ENCODE measurements at regions not wholly inside any gene's neighbourhood (a gene's known extent, or its start where the extent isn't known, plus 50 kb on each side); places are given as distances from the start of the nearest gene placed in this dataset.

DNA sequence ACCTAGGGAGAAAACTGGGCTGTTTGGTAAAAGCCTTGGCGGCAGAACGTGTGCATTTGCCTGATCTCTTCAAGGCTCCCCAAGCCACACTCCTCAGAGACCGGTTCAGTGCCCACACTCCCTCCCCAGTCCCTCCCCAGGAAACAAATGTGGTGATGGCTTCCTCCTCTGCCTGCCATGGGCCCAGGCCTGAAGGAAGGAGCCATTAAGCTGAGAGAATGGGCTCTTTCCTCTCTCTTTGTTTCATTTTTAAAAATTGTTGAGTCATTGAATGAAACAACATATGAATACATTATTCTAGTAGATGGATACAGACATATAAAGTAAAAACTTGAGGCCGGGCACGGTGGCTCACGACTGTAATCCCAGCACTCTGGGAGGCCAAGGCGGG, 50.6 kb upstream of the YWHAQ start:
- no peak for DNase-seq

DNA sequence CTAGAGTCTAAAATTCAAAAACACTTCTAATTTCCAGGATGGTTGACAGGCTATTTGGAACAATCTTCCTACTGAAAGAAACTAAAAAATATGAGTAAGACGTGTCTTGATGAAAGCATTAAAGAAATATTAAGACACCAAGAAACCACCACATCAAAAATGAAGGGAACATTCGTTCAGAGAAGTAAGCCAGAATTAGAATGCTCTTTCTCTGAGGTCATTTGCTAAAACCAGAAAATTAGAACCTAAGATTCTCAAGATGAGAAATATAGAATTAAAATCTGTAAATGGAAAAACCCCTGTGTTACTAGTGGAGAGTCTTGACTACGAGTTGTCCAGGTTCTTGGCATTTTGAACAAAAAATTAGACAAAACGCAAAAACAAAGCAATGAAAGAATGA, 54.8 kb upstream of the YWHAQ start:
- DNase-seq: no peak

DNA sequence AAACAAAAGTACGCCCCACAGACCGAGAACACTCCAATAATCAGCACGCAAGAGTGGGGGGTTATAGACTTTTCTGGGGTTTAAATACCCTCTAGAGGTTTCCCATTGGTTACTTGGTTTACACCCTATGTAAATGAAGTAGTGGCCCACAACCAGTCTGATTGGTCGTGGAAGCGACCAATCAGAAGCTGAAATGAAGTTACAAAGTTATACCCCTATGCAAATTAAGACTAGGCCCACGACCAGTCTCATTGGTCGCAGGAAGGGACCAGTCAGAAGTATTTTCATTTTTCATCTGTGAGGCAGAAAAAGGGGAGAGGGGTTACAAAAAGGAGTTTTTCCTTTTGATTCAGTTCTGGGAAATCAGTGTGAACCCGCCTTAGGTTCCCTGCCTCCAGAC, 55.3 kb upstream of the YWHAQ start:
- no peak for DNase-seq

GRCh38 chr2:9690252-9690651, 59.5 kb upstream of the YWHAQ start:
- DNase-seq: peak; percentile 26

DNA sequence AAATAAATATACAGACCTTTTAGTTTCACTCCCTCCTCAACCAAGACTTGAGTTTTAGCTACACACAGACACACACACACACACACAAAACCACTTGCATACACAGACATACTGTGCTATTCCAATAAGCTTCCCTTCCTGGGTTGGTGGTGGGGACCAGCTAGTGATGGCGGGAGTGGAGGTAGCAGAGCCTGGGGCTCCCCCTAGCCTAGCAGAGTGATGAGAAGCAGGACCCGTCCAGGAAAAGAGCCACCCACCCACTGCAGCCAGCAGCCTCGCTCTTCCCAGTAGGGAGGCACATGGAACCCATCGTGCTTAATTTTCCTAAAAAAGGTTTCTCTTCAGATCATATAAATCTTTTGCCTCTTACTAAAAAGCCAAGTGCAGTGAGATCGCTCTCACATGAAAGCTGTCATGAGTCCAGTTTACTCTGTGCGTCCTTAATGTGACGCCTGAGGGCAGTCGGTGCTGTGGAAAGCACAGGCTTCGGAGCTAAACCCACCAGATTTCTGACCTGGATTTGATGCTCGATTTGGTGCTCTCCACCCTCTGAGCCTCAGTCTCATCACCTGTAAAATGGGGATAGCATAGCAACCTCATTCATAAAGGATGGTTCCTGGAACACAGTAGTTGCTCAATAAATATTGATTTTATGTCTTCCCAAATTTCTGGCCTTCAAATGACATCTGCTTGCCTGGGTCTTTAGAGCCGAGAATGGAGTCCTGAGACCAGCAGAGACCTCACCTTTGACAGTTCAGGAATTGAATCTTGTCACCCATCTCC, 60.1 kb upstream of the YWHAQ start:
- DNase-seq: peak; percentile 6

- DNase-seq: no peak
Measured at GRCh38 chr2:9692456-9693195, 61.8 kb upstream of the YWHAQ start.

DNA sequence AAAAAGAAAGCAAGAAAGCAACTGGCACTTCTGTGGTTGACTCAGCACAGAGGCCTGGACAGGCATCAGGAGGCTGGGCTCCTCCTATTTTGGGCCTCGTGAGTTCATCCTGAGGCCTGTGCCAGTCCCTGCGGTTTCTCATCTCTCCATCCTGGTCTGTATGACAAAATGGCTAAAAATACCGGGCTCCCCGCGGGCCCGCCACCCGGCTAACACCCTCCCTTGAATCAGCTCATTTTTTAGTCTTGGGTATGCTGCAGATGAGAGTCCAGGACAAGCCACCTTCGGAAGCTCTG, 62.3 kb upstream of the YWHAQ start:
- DNase-seq: no peak

DNA sequence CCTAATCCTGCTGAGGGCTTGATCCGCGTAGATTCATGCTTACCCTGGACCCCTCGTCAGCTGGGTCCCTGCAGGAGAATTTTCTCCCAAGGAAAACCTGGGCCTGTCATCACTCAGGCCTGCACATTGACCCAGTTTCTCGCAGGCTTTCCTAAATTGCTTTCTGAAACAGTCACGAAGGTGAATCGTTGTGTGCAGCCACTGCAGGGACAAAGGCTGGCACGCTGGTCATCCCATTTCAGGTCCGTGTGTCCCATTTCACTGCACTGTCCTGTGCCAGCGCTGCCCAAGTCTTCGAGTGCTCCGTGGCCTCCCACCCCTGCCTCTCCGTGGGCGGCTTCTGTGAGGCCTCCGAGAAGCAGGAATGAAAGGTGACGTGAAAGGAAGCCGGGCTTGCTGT, 62.8 kb upstream of the YWHAQ start:
- no peak for DNase-seq

GRCh38 chr2:9694661-9695234, 64.0 kb upstream of the YWHAQ start:
- DNase-seq: no peak

DNA sequence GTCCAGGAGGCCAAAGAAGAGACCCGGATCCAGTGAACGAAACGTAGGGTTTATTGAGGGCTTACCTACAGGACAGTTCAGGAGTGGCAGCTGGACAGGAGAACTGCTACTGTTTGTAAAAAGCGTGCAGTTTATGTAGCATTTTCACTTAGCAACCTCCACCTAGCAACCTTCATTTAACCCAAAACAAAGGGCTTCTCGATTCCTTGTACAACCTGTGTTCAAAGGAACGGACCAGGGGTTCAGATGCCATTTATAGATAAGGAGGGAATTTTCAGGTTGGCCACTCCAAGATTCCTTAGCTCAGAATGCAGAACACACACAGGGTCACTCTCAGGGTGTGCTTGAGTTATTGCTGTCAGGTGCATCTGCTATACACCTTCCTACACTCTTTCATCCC, 65.1 kb upstream of the YWHAQ start:
- no peak for DNase-seq

DNA sequence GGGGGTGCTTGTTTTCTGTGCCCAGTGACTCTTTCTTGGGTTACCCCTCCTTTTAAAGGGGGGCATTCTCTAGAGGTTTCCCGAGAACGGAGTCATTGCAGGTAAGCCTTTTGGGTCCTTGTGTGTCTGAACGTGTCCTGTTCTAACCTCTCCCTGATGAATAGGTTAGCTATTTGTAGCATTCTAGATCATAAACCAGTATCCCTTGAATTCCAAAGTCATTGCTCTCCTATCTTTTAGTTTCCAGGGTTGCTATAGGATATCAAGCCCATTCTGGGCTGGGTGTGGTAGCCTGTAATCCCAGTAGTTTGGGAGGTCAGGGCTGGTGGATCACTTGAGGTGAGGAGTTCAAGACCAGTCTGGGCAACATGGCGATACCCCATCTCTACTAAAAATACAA, 65.9 kb upstream of the YWHAQ start:
- DNase-seq: no peak

GRCh38 chr2:9697909-9698308, 67.1 kb upstream of the YWHAQ start:
- DNase-seq: no peak

DNA sequence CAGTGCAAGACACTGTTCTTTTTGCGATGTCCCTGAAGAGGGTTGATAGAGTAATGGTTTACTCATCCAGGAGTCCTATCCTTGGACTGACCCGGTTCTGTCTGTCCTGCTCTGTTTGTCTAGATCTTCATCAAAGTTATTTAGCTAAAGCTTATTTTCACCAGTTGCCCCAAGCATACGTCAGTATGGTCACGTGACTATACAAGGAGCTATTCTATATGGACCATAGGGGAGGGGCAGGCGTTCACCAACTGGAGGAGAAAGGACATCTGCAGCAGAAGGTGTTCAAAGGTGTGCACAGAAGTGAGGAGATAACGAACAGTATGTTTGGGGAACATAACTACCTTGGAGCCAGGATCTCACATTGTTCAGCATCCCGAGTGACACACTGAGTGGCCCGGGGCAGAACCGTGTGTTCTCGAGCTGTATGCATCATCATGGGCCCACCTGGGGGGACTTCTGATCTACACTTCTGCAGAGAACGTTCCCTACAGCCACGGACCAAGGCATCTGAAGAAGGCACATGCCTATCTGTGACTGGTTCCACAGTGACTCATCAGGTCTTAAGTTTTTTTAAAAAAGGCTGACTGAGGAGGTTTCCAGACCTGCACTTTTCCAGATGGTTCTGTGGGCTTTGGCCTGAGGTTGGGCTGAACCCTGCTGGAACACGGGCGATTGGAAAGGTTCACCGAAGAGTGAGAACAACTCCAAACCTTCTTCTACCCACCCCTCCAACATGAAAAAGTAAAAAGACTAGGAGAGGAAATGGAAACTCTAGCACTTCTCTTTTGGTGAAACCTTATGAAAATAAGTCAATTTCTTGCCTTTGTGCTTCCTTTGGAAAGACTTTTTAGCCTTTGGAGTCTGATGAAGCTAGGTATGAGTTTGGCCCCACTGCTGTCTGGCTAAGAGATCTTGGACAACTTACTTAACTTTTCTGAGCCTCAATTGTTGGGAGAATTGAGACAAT, 68.6 kb upstream of the YWHAQ start:
- no peak for DNase-seq

GRCh38 chr2:9700109-9700495, 69.3 kb upstream of the YWHAQ start:
- DNase-seq: no peak

- DNase-seq: peak; percentile 75
Measured at GRCh38 chr2:9702604-9703084, 71.8 kb upstream of the YWHAQ start.

DNA sequence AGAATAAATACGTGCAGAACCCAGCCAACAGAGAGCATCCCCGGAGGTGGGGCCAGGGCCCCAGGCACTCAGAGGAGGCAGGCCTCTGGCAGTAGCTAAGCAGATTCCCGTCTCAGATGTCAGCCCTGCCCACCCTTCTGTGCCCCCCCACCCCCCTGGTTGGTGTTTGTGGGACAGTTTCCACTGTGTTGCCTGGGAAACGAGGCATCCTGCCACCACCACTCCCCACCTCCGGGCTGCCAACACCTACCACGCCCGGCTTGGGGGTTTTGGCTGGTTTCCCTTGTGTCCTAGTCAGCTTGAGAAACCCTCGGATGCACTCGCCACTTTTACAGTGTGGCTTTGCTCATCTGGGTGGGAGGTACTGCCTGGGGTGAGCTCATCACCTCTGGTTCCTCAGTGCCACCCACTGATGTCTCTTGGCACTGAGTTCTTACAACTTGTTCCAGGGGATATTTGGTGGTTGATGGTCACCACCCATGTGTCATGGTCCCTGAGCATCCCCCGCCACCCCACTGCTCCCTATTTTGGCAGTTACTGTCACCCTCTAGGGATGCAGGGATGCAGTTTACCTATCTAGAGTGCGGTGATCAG, 72.4 kb upstream of the YWHAQ start:
- peak; percentile 92 for DNase-seq

GRCh38 chr2:9703701-9704221, 73.0 kb upstream of the YWHAQ start:
- DNase-seq: peak; percentile 69

- DNase-seq: no peak
Measured at GRCh38 chr2:9704600-9704999, 73.8 kb upstream of the YWHAQ start.

GRCh38 chr2:9705196-9705595, 74.4 kb upstream of the YWHAQ start:
- no peak for DNase-seq

GRCh38 chr2:9707008-9707407, 76.2 kb upstream of the YWHAQ start:
- DNase-seq: peak; percentile 4

DNA sequence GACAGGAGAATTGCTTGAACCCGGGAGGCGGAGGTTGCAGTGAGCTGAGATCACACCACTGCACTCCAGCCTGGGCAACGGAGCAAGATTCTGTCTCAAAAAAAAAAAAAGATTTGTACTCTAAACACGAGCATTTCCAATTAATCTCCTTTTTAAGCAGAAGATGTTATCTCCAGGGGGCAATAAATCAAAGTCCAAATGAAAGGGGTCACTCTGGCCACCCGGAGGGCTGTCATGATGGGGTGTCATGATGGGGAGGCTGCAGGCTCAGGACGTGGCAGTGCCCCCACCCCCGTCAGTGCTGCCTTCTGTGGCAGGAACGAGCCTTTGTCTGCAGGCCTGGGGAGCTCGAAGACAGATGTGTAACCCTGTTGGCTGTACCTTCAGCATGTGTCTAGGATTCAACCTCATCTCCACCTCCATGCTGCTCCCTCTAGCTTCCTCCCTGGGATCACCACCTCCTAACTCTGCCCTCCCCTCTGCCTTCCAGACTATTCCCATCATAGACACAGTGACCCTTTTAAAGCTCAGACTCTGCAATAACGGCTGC, 76.9 kb upstream of the YWHAQ start:
- DNase-seq: peak; percentile 9

All from NCI-H69 (cell line).